HG03571 (cell line): ENCODE measurements at regions not wholly inside any gene's neighbourhood (a gene's known extent, or its start where the extent isn't known, plus 50 kb on each side); places are given as distances from the start of the nearest gene placed in this dataset.

ENCODE experiments used
- ATAC-seq: cut with Tn5 transposase; IDR thresholded peaks from one replicate; pipeline ENCODE4 v1.9.1; 2021; ENCODE audit not compliant: unreplicated experiment

DNA sequence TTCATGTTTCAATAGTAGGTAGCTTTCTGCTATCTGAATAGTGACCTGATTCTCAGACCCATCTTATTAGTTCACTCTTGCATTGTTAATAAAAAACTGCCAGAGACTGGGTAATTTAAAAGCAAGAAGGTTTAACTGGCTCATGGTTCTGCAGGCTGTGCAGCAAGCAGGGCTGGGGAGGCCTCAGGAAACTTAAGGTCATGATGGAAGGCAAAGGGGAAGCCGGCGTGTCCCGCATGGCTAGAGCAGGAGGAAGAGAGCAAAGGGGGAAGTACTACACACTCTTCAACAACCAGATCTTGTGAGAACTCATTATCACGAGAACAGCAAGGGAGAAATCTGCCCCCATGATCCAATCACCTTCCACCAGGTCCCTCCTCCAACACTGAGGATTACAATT lies 185.2 kb upstream of the PITRM1 start:
- ATAC-seq: no peak

GRCh38 chr10:3355536-3355935 lies 183.0 kb upstream of the PITRM1 start:
- ATAC-seq: no peak

- no peak for ATAC-seq
These were observed 181.8 kb upstream of the PITRM1 start for GRCh38 chr10:3354174-3354900.

DNA sequence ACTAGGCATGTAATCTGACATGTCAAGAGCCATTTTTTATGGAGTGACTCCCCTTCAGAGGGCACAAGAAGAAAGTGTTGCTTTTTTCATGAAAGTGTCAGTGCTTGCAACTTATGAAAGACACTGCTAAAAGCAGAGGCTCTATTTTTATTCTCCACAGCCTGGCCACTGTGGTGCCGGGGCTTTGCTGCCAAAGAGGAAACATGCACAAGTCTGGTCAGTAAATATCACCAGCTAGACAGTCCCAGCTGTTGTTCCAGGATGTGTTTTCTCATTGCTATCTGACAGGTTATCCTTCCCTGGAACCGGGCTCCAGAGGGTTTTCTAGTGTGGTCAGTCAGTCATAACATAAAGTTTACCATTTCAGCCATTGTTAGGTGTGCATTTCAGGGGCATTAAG lies 180.7 kb upstream of the PITRM1 start:
- no peak for ATAC-seq

DNA sequence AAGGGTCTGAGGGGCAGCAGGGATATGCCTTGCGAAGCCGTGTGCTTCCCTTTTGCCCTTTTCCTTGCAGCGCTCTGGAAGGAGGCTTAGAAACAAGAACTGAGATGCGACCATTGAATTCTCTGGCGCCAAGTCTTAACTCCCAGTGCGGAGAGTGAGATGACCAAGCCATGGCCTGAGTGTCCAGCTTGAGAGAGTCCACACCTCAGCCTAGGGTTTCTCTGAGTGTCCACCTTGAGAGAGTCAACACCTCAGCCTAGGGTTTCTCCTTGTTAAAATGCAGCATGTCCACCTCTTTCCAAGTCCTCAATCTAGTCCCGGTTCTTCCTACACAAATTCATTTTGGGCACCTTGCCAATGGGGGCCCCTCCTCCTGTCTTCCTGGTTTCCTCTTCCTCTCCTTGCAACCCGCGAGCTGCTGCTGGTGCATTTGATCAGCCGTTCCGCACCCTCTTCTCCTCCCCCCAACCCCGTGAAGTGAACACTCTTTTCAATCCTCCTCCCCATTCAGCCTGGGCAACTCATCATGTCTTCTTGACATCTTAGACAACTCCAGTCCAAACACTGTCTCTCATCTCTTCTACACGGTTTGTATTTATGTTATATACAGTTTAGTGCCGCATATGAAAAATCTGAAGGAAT lies 178.2 kb upstream of the PITRM1 start:
- ATAC-seq: no peak

GRCh38 chr10:3350205-3350604 lies 177.6 kb upstream of the PITRM1 start:
- ATAC-seq: no peak

GRCh38 chr10:3348564-3348963 lies 176.0 kb upstream of the PITRM1 start:
- no peak for ATAC-seq

DNA sequence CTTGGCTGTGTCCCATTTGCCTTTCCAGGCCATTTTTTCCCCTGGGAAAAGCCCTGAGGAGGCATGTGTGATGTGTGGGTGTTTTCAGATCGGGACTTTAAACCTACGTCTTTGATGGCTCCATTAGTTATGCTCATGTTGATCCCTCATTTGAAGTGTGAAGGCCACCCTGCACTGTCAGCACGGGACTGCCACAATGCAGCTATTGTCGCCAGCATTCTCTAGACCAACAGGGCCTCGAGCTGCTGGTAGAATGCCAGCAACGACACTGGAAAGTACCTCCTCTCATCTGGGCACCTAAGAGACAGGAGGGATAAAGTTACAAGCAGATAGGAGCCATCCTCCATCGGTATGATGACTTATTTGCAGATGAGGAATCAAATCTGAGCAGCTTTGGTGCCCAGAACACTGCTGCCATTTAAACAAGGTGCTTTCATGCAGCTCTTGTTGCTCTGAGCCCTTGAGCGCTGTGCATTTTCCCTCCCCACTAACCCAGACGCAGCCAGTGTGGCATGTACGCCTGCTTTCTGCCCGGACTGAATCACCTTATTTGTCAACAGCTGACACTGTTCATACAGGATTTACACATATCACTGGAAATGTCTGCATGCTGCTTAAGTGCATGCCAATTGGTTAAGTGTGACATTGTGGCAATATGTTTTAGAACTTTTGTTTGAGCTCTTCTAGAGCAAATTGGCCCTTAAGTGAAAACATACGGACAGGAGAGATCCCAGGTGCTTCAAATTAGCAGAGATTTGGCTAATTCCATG lies 175.0 kb upstream of the PITRM1 start:
- no peak for ATAC-seq

DNA sequence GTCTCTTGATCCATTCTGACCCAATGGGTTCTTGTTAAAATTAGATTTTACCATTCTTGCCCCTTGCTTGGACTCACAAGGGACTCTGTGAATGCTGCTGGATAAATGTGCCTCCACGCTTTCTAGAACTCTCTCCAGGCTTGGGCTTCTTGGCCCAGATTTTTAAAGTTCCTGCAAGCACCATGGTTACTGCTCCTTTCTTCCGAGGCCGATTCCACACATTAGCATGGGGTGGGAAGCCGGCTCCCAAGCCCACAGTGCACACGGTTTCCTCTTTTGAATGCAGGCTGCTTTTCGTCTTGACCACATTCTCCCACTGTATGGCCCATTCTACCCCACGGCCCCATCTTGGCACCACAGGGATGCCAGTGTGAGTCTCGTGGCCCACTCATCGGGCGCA lies 174.3 kb upstream of the PITRM1 start:
- ATAC-seq: no peak

DNA sequence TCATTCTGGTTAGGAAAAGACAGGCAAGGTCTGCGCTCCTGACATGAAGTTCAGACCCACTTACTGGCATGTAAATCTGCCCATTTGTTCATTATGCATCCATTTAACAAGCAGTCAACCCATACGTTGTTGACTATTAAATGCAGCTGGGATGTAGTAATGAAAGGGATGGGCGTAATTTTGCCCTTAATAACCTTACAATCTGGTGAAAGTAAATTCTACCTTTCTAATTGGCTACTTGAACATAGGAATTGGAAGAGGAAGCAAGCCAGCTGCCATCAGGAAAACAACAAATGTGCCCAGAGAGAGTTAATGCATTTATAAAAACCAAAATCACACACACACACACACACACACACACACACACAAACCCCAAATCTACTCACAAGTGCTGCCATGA lies 170.2 kb upstream of the PITRM1 start:
- ATAC-seq: no peak

GRCh38 chr10:3340127-3340730 lies 167.6 kb upstream of the PITRM1 start:
- ATAC-seq: no peak

- ATAC-seq: no peak
These were observed 167.0 kb upstream of the PITRM1 start for GRCh38 chr10:3339531-3339950.

DNA sequence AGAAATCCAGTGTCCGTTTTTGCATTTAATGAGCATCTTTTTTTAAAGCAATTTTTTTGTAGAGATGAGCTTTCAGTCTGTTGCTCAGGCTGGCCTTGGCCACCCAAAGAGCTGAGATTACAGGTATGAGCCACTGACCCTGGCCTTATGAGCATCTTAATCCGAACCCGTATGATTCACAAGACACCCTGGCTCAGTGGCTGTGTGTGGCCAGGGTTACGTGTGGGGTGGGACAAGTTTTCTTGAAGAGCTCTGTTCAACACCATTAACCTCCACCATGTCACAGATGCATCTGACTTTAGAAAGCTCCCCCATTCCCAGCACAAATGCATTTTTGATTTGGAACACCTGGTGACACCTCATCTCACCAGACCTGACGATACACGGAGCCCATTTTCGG lies 166.5 kb upstream of the PITRM1 start:
- no peak for ATAC-seq

- ATAC-seq: no peak
These were observed 165.2 kb upstream of the PITRM1 start for GRCh38 chr10:3337741-3338140.

DNA sequence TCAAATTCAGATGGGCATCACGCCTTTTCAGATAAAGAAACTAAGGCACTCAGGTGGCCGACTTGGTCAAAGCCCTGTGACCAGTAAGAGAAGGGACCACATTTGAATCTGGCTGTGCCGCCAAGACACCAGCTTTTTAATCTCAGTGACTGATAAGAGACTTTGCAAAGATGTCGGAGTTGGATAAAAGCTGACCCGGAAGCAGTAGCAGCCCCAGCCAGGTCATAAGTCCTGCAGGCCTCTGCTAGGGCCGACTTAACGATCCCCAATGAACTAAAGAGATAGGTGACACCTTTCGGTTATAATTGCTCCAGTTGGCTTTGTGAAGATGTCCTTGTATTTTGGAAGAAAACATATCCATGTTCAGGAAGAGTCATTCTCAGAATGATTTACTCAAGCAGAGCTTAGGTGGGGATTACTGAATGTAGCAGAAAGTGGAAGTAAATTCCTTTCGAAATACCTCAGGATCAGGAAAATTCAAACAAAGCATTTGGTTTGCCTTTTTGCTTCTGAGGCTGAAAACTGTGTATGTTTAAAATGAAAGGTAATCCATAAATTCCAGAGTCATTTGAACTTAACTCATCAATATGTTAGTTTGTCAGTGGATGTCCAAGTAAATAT lies 164.2 kb upstream of the PITRM1 start:
- ATAC-seq: no peak

DNA sequence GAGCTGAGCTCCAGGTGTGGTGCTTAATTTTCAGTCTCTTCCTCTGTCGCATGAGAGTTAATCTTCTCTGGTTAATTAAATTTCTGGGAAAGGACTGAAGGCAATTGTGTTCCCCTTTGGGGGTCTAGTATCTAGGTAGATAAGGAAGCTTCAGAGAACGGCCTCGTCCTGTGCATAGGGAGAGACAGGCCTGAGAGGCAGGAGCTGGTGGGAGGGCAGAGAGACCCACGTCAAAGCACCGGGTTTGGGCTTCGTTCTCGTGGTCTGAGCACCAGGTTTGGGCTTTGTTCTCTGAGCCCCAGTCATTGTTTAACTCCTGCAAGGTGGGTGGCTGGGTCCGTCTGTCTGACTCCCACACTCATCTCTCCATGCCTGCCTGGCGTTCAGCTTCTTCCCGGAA lies 160.8 kb upstream of the PITRM1 start:
- ATAC-seq: no peak

DNA sequence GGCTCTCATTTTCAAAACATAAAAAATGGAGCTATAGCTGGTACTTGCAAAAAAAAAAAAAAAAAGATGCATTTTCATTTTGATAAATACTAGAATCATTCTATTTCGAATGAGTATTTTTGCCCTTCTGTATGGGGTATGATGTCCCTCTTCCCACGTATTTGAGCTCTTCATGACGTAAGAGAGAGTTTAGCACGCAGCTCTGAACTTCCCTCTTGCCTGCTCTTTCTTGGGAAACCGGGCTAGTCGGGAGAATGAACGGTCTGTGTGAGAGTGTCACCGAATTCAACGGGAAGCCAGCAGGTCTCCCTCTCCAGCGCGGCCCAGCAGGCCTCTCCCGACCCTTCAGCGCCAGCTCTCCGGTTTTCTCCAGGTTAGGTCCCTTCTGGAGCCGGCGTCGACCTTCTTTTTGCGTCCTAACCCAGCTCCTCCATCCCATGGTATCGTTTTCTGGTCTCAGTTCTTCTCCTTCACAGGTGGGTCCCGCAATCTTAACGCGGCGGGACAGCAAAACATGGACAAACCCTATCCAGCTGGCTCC lies 159.2 kb upstream of the PITRM1 start:
- ATAC-seq: no peak

- ATAC-seq: no peak
These were observed 158.6 kb upstream of the PITRM1 start for GRCh38 chr10:3331187-3331586.

DNA sequence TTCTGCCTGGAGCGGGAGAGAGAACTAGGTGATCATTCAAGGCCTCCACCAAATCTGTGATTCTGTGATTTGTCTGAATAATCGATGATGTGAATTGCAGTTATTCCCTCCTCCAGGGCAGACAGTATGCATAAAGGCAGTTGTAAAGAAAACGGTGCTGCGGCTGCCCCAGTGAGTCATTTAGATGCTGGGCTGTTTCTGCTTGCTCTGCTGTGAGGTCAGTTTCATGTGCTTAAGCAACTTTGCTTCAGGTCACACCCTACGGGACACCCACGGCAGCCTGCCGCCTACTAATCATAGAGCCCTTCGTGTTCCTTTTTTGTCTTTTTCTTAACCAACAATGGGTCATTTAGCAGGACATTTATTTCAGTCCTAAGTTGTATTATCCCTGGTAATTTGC lies 158.1 kb upstream of the PITRM1 start:
- no peak for ATAC-seq

GRCh38 chr10:3325954-3326750 lies 153.6 kb upstream of the PITRM1 start:
- no peak for ATAC-seq
